ENCODE measurements at regions not wholly inside any gene's neighbourhood (a gene's known extent, or its start where the extent isn't known, plus 50 kb on each side); places are given as distances from the start of the nearest gene placed in this dataset. TPM values are rescaled to one million over a fixed set of nuclear protein-coding genes. Genes with fewer than 3 reads are reported as not detected.

- Histone ChIP-seq H3K27me3 (ENCODE audit: control insufficient read depth in 4 of 4, insufficient read depth in 4 of 4, low read length in 3 of 4) (no peaks in the 10 kb centered on the region), H3K9me3 (ENCODE audit: control insufficient read depth in 4 of 4, low read length in 3 of 4) (no peaks in the 10 kb centered on the region), H3K27ac (ENCODE audit: low read depth in 1 of 2, low read length in 2 of 2) (no peak overlapping the region), H3K4me3 (ENCODE audit: low read depth in 1 of 3, low read length in 3 of 3) (no peak overlapping the region), H3K4me1 (ENCODE audit: control insufficient read depth in 4 of 4, insufficient read depth in 4 of 4, low read length in 3 of 4) (no peaks in the 10 kb centered on the region), H3K36me3 (ENCODE audit: control insufficient read depth in 4 of 4, insufficient read depth in 3 of 4, low read depth in 1 of 4, low read length in 3 of 4) (no peaks in the 10 kb centered on the region), H3K9ac (ENCODE audit: low read depth in 1 of 2, low read length in 2 of 2) (no peak overlapping the region)
- TF ChIP-seq FOXA2 (IDR thresholded peaks at IDR 0.05) (no peak), GABPA (IDR thresholded peaks at IDR 0.05 in 1 of 2, conservative IDR thresholded peaks at IDR 0.05 in 1 of 2) (no peak), RXRA (IDR thresholded peaks at IDR 0.05) (no peak), TAF1 (conservative IDR thresholded peaks at IDR 0.05) (no peak), FOXA1 (IDR thresholded peaks at IDR 0.05) (no peak), YY1 (IDR thresholded peaks at IDR 0.05) (no peak), HNF4G (IDR thresholded peaks at IDR 0.05) (no peak), RAD21 (IDR thresholded peaks at IDR 0.05) (no peak), CTCF (IDR thresholded peaks at IDR 0.05; ENCODE audit: low read depth, low read length, missing input control) (no peak), EGR1 (IDR thresholded peaks at IDR 0.05; ENCODE audit: low read depth in 2 of 2) (no peak), HNF4A (conservative IDR thresholded peaks at IDR 0.05) (no peak), REST (IDR thresholded peaks at IDR 0.05) (no peak), SP1 (IDR thresholded peaks at IDR 0.05) (no peak), JUND (IDR thresholded peaks at IDR 0.05) (no peak), NR2F2 (IDR thresholded peaks at IDR 0.05) (no peak), MAX (IDR thresholded peaks at IDR 0.05) (no peak)
- WGBS: 85% methylated on average over 1 of the region's 1 CpG
- no peak for DNase-seq (ENCODE audit: low spot score)
Measured at GRCh38 chrX:116596010-116596409, 133.2 kb upstream of the CT83 start.

Small RNA genes lying in the stretch of these regions (small RNA-seq; reads per million reads assigned to genes)
- not detected for gene RNU6-1323P
